HG03457 (cell line): ENCODE measurements at regions not wholly inside any gene's neighbourhood (a gene's known extent, or its start where the extent isn't known, plus 50 kb on each side); places are given as distances from the start of the nearest gene placed in this dataset.
"Not testable (repeated sequence)": the region's sequence is repeated elsewhere in the genome, so short reads cannot be mapped to it uniquely, and the experiment has no call there.

Experiments used
- ATAC-seq: cut with Tn5 transposase; IDR thresholded peaks from one replicate; pipeline ENCODE4 v1.9.1; 2021; ENCODE audit warnings: moderate number of reproducible peaks; ENCODE audit not compliant: unreplicated experiment

GRCh38 chr12:127820271-127820670, 446.7 kb upstream of the TMEM132C start:
- ATAC-seq = no peak

- no peak for ATAC-seq
These were observed 446.1 kb upstream of the TMEM132C start for GRCh38 chr12:127820846-127821245.

DNA sequence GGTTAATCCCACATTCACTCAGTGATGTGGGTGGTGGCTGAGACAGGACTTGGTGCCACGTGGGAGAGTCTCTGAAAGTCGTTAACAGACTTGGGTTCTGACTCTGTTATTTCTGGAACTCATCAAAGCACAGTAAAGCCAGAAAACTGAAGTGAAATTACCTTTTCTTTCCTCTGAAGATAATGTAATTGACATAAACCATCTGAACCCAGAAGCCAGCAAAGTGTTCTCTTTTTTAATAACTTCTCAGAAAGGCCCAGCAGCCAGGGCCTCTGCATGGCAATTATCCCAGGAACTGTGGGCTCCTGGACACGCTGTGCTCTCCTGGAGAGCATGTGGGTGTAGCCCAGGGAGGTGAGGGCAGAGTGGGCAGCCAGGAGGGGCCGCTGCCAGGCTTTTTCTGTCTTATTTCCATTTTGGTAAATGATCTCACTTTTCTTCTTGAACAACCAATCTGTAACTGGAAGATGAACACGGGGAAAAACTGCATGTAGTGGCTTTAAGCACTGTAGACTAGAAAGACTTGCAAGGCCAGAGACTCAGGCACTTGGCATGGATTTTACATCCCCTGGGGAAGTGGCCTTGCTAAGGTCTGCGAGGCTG, 444.1 kb upstream of the TMEM132C start:
- ATAC-seq = no peak

DNA sequence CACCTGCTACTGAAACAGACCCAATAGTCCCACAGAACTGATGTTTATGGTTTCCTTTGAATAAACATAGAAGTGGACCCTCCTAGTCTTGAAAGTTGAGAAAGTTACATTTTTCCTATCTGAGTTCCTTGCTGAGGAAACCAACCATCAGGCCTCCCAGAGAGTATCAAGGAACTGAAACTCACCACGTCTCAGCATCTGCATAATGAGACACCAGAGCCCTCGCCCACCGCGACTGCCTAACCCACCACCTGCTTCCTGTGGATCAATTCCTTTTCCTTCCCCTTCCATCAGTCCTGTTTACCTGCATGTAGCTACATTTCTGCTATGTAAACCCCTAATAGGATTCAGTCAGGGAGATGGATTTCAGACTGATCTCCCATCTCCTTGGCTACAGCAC, 443.2 kb upstream of the TMEM132C start:
- no peak for ATAC-seq

- no peak for ATAC-seq
These were observed 437.5 kb upstream of the TMEM132C start for GRCh38 chr12:127829281-127830064.

DNA sequence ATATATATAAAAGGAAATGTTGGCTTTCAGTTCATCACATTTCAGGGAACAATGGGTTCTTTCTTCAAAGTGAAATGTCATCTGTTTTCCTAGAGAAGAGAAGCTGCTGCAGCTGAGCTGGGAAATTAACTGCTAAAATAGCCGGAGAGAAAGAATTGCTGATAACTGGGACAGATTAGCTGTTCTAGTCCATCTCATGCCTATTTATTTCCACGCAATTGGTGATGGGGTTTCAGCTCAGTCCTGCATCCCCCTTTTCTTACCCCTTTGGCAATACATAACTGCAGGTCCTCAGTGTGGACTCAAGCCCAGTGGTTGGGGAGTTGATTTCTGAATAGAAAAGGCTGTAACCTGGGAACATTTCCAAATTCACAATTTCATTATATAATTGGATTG, 436.9 kb upstream of the TMEM132C start:
- ATAC-seq = no peak

DNA sequence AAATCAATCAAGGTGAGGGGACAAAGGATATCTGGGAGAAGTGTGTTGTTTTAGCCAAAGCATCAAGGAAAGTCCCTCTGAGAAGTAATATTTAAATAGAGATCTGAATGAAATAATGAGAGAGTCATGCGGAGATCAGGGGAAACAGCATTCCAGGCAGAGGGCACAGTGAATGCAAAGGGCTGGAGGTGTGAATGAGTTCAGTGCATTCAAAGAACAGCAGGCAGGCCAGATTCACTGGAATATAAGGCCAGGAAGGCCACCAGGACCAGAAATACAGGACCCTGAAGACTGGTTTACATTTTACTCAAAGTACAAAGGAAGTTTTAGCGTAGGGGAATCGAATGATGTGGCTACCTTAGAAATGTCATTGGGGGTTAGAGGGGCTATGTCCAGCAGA, 436.2 kb upstream of the TMEM132C start:
- no peak for ATAC-seq

- no peak for ATAC-seq
These were observed 434.8 kb upstream of the TMEM132C start for GRCh38 chr12:127832172-127832571.

DNA sequence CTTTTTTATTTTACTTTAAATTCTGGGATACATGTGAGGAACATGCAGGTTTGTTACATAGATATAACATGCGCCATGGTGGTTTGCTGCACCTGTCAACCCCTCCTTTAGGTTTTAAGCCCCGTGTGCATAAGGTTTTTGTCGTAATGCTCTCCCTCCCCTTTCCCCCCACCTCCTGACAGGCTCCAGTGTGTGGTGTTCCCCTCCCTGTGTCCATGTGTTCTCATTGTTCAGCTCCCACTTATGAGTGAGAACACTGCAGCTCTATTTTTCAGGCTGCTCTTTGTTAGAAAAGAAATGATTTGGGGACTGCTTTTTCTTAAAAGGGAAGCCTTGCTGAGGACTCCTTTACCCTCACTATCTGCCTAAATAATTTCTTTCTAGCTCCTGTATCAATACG, 430.2 kb upstream of the TMEM132C start:
- ATAC-seq = not testable (repeated sequence)

DNA sequence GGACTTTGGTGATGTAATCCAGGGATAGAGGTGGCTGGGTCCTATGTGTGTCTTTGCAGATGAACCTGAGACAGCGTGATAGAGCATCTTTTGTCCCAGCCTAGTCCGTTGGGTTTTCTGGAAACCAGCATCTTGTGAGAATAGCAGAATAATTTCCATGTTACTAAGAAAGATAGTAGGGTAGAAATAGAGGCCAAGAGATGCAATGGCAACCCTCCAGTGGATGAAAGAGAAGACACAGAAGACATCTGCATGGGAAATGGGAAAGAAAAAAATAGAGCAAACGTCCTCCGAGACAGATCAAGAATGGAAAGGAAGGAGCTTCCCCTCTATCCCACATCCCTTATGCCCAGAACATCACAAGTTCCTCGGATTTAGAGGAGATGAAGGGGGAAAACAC, 409.3 kb upstream of the TMEM132C start:
- ATAC-seq = no peak

DNA sequence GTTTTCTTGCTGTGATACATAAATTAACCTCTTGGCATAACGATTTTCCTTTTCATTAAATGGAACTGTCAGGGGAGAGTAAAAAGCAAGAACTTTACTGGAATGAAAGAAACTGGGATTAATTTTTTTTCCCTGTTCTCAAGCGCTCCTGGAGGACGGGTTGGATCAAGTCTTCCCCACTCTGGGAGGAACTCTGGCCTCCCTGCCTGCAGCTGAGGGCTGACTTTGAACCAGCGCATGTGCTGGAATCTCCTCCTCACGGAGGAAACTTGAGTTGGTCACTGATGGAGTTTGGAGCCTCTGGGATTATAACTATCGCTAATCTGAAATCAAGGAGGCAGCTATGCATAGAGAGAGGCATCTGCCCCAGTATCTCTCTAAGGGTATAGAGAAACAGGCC, 406.4 kb upstream of the TMEM132C start:
- no peak for ATAC-seq

DNA sequence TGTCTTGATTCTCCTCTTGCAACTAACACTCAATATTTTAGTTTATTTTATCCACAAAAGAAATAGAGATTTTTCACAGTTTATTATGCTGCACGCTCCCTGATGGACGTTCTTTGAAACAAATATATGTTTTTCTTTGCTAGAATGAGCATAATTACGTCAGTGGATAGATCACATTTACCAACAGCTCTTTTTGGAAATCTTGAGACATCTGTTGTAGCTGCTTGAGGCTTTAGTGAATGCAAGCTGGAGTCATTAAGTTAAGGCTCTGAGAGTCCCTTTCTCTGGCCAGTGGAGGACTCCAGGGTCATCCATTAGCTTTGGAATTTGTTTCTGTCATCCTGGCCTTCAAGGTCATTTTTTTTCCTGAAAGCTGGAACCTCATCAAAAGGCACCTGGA, 405.6 kb upstream of the TMEM132C start:
- no peak for ATAC-seq

DNA sequence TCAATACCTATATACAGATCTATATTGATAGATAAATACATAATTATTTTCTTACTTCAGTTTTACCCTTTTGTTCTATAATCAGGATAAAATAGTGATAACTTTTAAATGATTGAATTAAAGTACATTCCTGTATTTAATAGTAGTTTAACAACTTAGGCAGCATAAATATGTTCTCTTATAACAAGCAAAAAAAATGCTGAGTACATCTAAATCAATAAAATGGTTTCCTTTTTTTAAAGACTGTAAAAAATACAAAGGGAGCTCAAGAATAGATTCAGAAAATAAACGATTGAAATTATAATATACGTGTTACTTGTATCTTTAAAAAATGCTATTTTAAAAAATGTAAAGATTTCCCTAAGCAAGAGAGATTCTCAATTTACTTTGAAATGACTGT, 393.7 kb upstream of the TMEM132C start:
- ATAC-seq = no peak

GRCh38 chr12:127881371-127882140, 385.4 kb upstream of the TMEM132C start:
- no peak for ATAC-seq

- ATAC-seq = no peak
These were observed 384.0 kb upstream of the TMEM132C start for GRCh38 chr12:127883013-127883412.

DNA sequence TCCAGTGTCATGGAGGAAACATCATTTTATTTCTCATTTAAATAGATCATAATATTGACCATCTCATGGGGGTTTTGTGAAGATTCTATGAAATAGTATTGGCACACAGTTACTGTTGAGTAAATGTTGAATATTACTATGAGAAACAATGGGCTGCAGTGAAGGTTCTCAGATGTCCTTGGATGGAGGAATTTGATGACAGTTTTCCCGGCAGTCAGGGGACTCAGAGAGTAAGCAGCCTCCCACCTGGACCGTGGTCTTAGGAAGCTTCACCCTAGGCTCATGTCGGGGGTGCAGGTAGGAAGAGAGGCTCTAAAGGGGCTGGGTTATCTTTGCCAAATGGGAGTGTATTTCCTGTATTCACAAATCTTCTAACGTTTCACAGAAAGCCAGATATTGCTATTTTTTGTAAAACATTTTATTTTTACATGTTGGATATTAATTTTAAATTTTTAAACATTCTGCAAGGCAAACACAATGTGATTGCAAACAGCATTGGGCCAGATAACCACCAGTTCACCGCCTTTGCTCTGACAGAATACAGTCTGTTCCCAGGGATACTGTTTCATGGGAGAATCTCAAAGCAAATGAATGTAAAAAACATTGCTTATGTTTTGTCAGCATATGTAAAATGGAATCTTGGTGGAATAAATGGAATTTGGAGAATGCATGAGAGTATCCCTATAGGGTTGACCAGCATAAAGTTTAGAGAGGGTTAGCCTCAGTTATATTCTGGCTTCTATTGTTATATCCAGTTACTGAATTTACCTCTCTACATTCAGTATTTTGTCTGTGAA, 380.8 kb upstream of the TMEM132C start:
- ATAC-seq = no peak

- ATAC-seq = no peak
These were observed 380.1 kb upstream of the TMEM132C start for GRCh38 chr12:127886827-127887226.

DNA sequence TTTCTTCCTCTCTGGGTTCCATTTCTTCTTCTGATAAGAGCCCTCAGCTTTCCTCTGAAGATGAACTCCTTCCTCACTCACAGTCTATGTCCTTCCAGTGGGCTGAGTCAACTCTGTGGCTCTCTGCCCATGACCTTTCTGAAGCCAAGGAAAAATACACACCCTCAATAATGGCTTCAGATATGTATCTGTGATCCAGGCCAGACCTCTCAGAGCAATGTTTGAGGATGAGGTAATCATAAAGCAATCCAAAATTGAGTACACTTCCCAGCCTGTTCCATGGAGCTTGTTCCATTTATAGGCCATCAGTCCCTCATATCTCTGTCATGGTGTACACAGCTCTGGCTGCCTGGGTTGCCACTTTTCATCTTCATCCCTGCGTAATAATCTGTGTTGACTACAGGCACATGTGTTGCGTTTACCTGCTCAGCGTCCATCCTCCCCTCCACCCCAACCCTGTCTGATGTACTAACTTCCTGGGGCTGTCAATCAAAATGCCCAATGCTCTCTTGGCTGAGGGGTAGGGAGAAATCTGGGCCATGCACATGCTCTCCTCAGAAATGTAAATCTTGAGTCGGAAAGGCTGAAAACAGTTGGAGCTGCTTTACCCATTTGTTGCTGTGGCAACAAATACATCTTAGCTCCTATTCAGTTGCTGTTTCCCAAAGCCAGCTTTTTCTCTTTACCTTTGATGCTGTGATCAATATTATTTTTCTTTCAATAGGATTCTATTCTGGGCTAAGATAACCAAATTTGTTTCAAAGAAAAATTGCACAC, 377.8 kb upstream of the TMEM132C start:
- no peak for ATAC-seq

DNA sequence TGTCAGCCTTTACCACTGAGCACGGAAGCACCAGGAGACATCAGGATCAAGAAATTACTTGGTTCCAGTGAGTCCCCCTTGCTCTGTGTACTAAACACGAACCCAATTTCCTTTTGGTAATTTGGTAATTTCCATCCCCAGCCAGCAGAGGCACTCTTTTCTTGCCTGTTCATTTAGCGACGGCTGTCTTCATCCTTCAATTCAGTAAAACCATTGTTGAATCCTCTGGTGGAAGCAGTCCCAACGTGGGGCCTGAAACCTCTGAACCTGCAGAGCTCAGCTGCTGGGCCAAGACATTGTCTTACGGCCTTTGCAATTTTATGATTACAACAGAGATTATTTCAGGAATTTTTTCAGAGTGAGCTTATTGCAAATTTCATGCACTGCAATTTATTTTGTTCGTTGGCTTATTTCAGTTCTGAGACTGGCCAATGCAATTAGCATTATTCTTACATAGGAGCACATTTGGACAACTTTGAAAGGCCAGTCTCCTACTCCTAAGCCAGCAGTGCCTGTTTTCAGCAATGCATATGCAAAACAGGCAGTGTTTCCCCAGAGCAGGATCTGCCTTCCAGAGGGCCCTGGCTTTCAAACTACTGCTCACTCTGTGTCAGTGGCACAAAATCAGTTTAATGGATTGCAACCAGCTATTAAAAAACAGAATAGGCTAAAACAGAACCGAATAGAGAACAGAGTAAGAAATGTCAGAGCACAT, 372.9 kb upstream of the TMEM132C start:
- ATAC-seq = no peak

DNA sequence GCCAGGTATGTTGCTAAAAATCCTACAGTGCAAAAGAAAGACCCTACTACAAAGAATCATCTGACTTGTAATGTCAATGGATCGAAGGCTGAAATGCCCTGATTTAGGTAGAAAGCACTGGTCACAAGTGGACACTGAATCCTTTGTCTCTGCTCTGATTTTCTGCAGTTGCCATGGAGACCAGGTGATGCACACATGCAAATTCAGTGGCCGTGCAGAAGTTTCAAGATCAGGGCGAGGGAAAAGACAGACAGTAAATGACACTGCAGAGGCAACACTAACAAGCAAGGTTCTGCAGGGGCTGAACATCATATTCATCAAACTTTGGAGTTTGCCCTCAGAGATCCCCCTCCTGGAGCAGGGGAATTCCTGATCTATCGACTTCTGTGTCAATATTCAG, 370.3 kb upstream of the TMEM132C start:
- ATAC-seq = no peak
